DMS 273 (cell line): ENCODE measurements at regions not wholly inside any gene's neighbourhood (a gene's known extent, or its start where the extent isn't known, plus 50 kb on each side); places are given as distances from the start of the nearest gene placed in this dataset.

ENCODE experiments used
- DNase-seq: peaks from one replicate; lab custom pipeline; 2025; ENCODE audit not compliant: unreplicated experiment; lab: John Stamatoyannopoulos, UW

DNA sequence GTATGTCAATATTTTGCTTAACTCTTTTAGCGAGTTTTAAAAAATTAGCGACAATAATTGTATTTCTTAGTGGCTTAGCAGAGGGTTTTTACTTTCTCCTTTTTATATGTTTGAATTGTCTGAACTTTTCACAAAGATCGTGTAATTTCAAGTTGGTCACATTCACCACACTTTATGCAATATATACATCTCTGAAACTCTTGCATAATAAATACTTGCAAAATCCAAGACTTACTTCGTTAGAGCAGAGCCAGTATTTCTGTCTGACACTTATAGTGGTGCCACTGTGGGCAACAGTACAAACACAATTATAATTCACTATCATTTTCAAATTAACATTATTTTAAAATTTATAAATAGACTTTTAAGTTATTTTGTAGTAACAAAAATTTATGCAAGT, 62.0 kb downstream of the SUCNR1 start:
- no peak for DNase-seq

DNA sequence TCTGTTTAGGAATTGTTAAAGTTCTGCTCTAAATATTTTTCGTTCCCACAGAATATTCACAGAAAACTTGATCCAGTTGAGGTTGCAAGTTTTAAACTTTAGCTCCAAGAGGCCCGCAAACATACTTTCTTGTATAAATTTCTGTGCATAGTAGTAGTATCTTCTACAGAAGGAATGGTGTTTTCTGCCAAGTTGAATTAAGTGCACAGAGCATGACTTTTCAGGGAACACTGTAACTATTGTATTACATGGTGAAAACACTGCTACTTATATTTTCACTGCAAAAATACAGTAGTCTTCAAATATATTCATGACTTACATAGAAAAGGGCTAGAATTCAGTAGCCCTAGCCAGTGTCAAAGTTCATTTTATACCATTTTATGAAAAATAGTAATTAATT, 67.0 kb downstream of the SUCNR1 start:
- DNase-seq = no peak

DNA sequence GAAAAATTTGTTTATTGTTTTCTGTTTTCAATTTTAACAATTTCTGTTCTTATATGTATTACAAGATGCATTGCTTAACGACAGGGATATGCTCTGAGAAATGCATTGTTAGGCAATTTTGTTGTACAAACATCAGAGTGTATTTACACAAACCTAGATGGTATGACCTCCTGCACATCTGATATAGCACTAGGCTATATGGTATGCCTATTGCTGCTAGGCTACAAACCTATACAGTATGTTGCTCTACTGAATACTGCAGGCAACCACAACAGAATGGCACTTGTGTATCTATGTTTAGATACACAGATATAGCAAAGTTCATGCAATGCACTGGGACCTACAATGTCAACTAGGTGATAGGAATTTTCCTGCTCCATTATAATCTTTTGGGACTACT, 70.1 kb downstream of the SUCNR1 start:
- DNase-seq = no peak

DNA sequence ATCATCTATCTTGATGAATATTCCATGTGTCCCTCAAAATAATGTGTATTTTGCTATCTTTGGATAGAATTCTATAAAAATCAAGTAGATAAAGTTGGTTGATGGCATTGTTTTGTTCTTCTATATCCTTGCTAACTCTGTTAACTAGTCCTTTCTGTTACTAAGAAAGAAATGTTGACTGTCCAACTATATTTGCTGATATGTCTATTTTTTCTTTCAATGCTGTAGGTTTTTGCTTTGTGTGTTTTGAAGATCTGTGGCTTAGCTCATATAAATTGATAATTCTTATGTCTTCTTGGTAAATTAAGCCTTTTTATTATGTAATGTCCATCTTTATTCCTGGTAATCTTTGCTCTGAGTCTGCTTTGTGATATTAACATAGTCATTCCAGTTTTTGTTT, 70.9 kb downstream of the SUCNR1 start:
- DNase-seq = no peak

DNA sequence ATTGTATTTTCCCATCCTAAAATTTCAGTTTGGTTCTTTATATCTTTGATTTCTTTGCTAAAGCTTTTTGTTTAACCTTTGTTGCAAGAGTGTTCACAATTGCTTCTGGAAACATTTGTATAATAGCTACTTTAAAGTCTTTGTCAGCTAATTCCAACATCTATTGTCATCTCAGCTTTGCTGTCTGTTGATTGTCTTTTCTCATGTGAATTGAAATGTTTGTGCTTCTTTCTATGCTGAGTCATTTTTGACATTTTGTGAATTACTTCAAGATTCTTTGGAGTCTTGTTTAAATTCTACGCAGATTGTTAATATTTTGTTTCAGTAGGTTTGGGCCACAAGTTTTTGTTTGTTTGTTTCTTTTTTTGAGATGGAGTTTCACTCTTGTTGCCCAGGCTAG, 73.2 kb downstream of the SUCNR1 start:
- DNase-seq = no peak

DNA sequence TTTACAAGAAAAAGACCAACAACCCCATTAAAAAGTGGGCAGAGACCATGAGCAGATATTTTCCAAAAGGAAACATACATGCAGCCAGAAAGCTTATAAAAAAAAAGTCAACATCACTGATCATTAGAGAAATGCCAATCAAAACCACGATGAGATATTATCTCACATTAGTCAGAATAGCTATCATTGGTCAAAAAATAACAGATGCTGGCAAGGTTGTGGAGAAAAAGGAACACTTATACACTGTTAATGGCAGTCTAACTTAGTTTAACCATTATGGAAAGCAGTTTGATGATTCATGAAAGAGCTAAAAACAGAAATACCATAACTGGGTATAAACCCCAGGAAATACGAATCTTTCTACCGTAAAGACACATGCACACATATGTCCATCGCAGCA, 76.3 kb downstream of the SUCNR1 start:
- no peak for DNase-seq

DNA sequence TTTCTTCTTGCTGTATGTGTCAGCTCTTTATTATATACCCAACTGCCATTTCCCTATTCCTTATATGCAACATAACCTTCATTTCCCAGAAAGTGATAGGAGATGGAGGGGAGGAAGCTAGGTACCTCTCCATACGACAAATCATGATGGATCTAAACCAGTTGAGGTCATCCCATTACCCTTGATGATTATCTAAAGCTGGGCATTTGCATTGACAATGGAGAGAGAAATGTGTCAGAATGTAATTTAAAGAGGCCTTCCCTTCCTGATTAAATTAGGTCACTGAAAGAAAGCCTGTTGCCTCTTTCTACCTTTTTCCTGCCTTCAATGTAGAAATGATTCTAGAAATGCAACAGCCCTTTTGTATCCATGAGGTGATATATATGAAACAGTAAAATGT, 81.9 kb downstream of the SUCNR1 start:
- DNase-seq = no peak

DNA sequence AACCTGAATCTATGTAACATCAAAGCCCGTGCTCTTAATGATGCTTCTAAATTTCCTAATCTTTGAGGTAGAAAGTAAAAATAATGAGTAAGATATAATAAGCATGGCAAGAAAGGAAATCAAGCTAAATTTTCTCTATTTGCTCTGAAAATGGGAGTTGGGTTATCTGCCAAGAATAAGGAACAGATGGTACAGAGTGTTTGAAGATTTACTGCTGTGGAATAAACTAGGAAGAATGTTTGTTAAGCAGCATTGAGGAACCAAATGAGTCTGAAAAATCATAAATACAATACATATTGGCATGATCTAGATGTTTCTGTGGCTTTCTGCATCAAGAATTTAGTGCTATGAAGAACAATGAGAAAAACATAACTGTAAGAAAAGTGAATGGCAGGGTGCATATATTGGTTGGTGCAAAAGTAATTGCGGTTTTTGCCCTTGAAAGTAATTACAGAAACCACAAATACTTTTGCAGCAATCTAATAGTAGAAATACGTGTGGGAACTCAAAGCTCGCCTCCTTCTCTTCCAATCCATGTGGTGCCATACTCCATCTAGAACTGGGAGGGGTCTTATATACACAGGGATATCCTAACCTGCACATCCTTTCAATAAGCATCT, 87.6 kb downstream of the SUCNR1 start:
- DNase-seq = peak; percentile 49

DNA sequence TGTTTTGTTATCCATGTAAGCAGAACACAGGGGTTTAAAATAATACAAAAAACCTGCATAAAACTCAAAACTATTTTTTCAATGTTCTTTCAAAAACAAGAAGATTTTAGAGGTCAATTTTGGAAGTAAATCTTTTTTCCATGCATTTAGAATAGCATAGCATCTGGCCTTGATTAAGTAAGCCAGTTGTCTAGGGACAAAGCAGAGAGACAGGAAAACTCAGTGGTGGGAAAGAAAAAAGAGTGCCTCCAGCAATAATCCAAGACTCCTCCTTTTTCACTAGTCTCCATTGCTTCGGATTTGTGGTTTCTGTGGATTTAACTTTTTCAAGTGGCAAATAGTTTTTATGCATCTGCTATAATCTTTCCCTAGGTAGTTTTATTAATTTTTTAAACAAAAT, 88.9 kb downstream of the SUCNR1 start:
- peak; percentile 20 for DNase-seq

DNA sequence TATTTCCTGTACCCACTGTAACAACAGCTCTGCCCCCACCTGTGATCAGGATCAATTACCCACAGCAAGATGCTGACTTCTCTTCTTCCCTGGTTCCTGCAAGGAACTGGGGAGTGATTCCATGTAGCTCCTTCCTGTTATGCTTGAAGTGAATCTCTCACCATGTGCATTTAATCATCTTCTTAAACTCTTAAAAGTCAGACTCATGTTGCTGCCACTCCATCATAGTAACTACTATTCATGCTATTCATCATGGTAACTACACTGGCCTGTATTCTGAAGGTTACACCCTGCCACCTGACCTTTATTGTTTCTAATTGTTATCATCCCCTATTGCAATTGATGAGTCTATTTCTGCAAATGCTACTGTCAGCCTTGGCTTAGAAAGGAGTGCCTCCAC, 89.5 kb downstream of the SUCNR1 start:
- no peak for DNase-seq

DNA sequence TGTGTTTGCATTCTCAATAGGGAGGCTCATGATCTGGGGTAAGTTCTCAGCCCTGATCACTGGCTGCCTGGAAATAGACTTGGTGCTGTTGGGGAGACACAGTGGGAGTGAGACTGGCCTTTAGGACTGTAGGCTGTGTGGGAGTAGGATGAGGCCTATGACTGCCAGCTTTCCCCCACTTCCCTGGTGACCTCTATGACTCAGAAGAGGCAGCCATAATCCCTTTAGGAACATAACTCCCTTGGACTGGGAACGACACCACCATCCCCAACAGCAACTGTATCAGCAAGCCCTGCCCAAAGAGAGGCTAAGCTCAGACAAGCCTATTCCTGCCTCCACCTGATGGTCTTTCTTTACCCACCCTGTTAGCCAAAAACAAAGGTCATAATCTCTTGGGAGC, 91.3 kb downstream of the SUCNR1 start:
- no peak for DNase-seq

DNA sequence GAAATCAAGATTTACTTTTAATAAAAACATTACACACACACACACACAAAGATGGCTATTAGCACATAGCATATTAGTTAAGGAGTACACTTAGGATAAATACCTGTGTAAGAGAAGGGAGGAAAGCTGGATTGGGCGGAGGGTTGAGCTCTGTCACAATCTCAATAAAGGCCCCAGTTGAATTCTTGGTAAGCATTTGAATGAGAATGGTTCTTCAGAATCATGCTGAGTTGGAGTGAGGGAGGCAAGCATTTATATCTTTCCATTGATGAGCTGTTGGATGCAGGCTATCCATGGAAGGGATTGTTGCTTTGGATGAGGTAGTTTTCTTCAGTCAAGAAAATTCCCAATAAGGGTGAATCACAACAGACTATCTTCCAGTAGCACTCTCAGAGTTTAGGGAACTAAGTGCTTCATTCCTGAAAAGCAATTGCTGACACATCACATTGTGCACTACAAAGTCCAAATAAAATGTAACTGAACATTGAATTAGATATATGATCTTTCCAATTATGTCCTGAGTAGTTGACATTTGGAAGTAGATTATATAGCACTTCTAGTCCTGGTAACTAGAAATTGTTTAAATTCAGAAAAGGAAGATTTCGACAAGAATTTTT, 95.7 kb downstream of the SUCNR1 start:
- DNase-seq = no peak

DNA sequence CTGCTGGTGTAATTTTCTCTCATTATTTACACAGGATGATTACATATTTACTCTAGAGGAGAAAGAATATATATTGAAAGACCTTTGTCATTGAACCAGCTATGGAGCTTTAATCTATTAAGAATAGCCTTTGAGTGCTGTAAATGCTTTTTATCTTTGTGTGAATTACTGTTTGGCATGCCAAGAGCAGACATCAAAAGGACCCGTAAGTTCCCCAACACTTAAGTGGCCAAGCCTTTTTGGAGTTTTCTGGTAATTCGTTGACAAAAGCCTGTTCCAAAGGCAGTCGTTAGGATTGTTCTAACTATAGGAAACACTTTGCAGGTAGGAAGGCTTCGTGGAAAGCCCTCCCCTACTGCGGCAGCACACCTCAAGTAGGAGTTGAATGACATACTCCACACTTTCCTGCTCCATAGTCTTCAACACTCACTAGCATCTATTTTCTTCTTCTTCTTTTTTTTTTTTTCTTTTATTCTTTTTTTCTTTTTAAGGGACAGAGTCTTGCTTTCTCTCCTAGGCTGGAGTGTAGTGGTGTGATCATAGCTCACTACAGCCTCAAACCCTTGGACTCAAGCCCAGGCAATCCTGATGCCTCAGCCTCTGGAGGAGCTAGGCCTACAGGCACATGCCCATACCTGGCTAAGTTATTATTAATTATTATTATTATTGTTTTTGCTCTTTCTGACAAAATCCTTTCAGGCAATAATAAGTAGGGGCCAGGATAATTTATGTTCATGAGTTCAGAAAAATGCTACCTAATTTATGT, 98.6 kb downstream of the SUCNR1 start:
- peak; percentile 12 for DNase-seq

DNA sequence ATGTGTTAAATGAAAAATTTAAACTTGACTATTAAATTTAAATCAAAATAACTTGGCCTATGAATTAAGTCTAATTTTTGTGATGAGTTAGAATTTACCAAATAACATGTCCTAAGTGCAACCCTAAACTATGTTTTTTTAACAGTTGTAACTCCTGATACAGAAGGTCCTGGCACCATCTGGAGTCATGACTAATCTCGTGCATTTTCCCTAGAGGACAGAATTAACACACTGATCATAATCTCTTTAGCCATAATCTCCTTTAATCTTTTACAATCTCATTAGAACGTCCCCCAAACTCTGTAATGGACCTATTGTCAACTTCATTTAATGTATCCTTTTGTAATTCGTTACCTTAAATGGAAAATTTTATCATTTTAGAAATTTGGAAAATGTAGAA, 100.6 kb downstream of the SUCNR1 start:
- peak; percentile 80 for DNase-seq

DNA sequence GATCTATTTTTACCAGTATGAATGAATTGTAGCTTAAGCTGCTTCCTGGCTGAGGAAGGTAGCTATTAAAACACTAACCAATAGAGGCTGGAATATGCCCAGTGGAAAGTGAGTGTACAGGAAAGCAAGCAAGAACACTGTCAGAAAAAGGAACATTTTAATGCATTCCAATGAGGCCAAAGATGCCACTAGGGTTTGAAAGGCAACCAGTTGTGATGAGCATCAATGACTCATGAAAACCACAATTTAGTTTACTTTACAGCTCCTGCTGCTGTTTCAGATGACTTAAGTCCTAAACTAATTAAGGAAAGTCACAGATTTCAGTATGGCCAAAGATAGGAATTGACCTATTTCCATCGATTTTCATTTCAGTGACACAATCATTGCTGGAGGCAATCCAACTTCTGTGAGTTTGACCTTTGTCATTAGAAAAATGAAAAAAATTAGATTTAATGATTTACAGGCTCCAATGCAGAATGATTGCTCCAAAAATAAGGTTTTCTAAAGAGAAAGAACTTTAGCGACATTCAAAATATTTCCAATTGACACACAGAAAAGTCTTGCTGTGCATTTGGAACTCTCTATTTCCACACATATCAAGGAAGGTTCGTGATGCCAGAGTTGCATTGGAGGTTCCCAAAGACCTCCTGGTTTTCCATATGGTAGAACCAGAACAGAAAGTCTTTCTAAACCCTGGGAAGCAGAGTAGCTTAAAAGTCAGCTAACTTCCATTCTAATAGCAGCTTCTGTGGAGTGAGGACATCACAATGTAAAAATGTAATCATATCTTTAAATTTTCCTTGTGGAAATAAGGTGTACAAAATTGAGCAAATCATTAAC, 103.0 kb downstream of the SUCNR1 start:
- DNase-seq = peak; percentile 25

DNA sequence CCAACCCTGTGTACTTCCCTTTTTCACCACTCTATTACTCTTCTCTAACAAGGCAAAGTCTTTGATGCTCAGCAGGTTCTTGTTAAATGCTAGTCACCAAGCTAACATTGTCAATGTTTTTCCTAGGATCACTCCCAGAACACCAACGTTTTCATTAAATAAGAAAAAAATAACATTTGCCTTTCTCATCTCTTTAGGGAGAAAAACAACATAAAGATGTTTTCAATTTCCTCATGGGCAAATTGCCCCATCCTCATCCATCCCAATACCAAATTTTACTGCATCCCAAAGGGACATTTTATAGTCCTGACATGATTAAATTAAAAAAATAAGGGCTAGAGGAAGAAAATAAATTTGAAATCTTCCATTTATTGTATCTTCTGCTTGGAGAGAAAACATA, 106.5 kb downstream of the SUCNR1 start:
- no peak for DNase-seq

DNA sequence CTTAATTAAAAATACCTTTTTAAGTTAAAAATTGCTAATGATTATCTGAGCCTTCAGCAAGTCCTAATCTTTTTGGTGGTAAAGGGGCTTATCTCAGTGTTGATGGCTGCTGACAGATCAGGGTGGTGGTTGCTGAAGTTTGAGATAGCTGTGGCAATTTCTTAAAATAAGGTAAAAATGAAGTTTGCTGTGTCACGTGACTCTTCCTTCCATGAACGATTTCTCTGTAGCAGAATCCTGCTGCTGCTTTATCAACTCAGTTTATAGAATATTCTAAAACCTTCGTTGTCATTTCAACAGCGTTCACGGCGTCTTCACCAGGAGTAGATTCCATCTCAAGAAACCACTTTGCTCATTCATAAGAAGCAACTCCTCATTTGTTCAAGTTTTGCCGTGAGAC, 110.1 kb downstream of the SUCNR1 start:
- DNase-seq = no peak

DNA sequence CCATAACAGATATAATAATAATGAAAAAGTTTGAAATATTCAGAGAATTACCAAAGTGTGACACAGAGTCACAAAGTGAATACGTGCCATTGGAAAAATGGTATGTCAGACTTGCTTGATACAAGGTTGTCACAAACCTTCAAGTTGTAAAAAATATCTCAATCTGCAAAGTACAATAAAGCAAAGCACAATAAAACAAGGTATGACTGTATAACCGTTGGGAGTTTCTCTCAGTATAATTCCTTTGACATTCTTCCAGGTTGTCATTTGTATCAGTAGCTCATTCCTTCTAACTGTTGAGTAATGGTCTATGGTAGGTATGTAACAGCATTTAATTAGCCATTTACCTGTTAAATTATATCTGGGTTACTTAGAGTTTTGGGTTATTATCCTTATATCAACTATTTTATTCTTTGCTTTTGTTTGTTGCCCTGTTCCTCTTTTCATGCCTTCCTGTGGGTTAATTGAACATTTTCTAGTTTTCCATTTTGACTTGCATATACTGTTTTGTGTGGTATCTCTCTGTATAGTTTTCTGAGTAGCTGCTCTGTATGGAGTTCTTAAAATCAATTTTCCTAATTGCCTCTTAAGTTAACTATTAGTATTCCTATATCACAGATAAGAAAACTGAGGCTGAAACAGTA, 112.5 kb downstream of the SUCNR1 start:
- no peak for DNase-seq

DNA sequence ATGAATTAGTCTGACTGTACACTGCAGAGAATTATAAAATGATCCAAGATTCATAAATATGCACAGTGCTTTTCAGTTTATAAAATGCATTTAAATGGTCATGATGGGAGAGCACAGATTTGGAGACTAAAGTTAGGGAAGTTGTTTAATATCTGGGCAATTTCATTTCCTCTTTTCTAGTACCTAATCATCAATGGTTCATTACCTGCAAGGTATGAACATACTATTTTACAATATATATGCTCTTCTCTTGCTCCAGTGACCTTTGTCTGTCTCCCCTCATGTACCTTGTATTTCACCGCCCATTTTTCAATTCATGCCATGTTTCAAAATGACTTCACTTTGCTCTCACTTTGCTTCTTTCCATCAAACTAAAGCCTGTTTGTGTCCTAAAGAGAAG, 114.5 kb downstream of the SUCNR1 start:
- no peak for DNase-seq

DNA sequence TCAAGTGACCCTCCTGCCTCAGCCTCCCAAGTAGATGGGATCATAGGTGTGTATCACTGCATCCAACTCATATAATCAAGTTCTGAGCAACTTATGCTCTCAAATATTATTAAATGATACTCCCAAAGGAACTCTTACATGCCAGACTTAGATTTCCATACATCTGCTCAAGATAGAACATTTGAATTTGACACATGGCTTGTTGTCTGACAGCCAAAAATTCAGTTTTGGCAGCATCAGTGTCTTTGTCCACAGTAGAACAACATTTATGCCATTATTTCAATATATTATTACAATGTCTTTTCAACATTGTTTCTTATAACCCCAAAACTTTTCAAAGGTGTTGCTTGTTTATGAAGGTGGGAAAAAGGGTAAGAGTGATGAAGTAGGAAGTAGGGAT, 116.2 kb downstream of the SUCNR1 start:
- peak; percentile 61 for DNase-seq

DNA sequence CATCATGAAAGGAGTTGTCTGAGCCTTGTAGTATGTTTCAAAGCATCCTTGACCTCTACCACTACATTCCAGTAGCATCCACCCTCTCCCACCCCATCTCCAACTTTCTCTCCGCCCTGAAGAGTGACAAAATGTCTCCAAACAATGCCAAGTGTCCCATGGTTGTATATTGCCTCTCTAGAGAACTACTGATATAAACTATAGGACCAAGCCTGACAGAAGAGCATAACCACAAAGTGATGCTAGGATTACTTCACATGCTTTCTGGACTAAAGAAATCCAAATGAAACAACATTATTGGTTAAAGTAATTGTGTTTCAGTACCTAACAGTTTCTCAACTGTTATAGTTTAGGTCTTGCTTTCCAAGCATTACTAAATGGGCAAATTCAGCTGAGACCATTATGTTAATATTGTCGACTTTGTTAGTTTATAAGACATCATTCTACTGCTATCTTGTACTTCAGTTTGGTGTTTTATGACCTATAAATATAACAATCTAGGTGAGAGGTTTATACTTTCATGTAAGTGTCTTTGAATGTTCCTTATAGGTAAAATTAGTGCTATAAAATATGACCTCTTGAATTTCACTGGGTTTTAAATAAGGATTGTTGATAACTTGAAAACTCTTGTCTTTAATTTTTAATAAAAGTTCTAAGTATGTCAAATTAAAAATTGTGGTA, 117.4 kb downstream of the SUCNR1 start:
- DNase-seq = no peak
